ENCODE measurements at regions not wholly inside any gene's neighbourhood (a gene's known extent, or its start where the extent isn't known, plus 50 kb on each side); places are given as distances from the start of the nearest gene placed in this dataset.

- TF ChIP-seq EZH2 (IDR thresholded peaks at IDR 0.05; ENCODE audit: low read depth, unreplicated experiment) (no peak), EZH2phosphoT487 (IDR thresholded peaks at IDR 0.05; ENCODE audit: unreplicated experiment) (no peak), CREB1 (CRISPR knock-in tag; IDR thresholded peaks at IDR 0.05; ENCODE audit: low read depth) (no peak), POLR2AphosphoS5 (IDR thresholded peaks at IDR 0.05; ENCODE audit: low read depth) (no peak), JUNB (IDR thresholded peaks at IDR 0.05; ENCODE audit: unreplicated experiment) (no peak), NANOG (IDR thresholded peaks at IDR 0.05; ENCODE audit: borderline replicate concordance) (no peak)
- TF ChIP-seq, protein P1, sequence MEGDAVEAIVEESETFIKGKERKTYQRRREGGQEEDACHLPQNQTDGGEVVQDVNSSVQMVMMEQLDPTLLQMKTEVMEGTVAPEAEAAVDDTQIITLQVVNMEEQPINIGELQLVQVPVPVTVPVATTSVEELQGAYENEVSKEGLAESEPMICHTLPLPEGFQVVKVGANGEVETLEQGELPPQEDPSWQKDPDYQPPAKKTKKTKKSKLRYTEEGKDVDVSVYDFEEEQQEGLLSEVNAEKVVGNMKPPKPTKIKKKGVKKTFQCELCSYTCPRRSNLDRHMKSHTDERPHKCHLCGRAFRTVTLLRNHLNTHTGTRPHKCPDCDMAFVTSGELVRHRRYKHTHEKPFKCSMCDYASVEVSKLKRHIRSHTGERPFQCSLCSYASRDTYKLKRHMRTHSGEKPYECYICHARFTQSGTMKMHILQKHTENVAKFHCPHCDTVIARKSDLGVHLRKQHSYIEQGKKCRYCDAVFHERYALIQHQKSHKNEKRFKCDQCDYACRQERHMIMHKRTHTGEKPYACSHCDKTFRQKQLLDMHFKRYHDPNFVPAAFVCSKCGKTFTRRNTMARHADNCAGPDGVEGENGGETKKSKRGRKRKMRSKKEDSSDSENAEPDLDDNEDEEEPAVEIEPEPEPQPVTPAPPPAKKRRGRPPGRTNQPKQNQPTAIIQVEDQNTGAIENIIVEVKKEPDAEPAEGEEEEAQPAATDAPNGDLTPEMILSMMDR (conservative IDR thresholded peaks at IDR 0.05; ENCODE audit: low read depth in 2 of 2), result no peak
- TF ChIP-seq, protein P2, sequence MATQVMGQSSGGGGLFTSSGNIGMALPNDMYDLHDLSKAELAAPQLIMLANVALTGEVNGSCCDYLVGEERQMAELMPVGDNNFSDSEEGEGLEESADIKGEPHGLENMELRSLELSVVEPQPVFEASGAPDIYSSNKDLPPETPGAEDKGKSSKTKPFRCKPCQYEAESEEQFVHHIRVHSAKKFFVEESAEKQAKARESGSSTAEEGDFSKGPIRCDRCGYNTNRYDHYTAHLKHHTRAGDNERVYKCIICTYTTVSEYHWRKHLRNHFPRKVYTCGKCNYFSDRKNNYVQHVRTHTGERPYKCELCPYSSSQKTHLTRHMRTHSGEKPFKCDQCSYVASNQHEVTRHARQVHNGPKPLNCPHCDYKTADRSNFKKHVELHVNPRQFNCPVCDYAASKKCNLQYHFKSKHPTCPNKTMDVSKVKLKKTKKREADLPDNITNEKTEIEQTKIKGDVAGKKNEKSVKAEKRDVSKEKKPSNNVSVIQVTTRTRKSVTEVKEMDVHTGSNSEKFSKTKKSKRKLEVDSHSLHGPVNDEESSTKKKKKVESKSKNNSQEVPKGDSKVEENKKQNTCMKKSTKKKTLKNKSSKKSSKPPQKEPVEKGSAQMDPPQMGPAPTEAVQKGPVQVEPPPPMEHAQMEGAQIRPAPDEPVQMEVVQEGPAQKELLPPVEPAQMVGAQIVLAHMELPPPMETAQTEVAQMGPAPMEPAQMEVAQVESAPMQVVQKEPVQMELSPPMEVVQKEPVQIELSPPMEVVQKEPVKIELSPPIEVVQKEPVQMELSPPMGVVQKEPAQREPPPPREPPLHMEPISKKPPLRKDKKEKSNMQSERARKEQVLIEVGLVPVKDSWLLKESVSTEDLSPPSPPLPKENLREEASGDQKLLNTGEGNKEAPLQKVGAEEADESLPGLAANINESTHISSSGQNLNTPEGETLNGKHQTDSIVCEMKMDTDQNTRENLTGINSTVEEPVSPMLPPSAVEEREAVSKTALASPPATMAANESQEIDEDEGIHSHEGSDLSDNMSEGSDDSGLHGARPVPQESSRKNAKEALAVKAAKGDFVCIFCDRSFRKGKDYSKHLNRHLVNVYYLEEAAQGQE (IDR thresholded peaks at IDR 0.05; ENCODE audit: unreplicated experiment), result no peak
Observed at GRCh38 chr17:72338304-72338703, 217.5 kb downstream of the SOX9 start.

All from GM23338 (cell line).